HG02884 (cell line): ENCODE measurements at regions not wholly inside any gene's neighbourhood (a gene's known extent, or its start where the extent isn't known, plus 50 kb on each side); places are given as distances from the start of the nearest gene placed in this dataset.

Experiments used
- ATAC-seq: cut with Tn5 transposase; IDR thresholded peaks from one replicate; pipeline ENCODE4 v1.9.1; 2021; ENCODE audit warnings: mild to moderate bottlenecking, moderate library complexity; ENCODE audit not compliant: unreplicated experiment

DNA sequence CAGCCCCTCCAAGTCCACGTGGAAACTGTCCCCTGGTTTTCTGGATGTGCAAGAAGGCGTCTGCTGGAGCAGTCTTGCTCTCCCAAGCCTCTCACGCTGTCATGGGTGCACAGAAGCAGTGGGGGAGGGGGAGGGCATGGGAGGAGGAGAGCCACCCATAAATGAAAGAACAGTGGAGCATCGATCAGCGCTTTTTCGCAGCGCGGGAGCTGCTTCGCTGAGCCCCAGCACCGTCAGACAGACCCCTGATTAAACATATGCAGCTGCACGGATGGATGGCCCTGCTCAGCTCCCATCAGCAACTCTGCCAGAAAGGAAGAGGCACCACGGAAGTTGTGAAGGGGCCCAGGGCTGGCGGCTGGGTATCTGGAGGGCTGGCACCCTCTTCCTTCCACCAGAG lies 264.9 kb downstream of the UQCRFS1 start:
- no peak for ATAC-seq

DNA sequence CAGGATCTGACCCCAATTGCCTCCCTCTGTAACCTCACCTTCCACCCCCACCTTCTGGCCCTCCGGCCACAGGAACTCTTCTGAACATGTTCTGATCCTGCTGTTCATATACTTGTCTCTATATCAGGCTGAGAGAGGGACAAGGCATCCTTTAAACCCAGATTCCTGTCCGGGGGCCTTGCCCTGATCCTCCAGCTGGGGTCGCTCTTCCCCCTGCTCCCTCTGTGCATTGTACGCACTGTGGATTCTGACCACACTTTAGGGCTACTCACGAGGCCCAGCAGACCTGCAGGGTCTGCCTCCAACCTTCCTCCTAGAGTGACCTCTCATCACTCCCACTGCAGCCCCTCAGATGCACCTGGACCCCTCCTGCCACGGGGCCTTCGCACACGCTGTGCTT lies 269.3 kb downstream of the UQCRFS1 start:
- no peak for ATAC-seq

DNA sequence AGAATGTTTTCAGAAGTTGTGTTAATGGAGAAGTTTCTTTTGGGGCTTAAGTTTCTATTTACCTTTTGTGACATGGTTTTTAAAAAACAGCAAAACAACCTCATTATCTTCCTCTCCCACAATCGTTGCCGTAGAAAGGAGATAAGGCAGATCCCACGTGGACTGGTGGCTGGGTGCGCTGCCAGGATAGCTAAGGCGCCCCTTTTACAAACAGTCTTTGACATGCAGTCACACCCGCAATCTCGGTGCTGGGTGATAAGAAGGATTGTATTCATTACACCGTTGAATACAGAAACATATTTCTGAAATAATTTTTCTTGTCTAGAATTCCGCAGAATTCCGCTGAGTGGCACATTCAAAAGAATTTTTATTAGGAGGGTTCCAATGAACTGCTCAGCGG lies 271.1 kb downstream of the UQCRFS1 start:
- ATAC-seq: no peak

DNA sequence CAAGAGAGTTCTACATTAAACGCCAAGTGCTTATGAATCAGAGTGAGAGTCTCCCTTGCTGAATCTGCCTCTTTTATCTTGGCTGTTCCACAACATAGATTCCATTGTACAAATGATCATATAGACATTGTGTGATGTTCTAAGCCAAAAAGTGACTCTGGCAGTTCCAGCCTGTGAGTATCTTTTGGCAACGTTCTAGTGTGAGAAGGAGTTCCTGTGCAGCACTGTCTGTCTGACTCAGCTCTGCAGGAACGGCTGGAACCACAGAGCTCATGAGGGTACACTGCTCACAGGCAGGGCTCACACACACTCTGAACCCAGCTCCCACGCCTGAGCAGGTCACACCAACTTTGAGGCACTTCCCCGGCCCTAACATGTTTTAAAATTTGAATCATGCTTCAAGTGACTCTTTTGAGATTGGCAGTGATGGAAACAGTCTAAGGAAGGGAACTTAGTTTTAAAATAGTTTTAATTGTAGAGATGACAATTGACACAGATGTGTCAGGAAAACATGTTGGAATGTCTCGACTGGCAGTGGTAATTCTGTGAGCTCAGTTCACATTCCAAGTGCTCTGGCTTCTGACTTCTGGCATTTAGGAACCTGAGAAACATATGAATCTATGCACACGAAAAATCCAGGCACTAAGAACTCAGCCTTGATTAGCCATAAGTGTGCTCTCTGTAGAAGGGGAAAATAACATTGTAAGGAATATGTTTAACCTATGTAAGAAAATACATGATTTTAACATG lies 272.0 kb downstream of the UQCRFS1 start:
- ATAC-seq: no peak

DNA sequence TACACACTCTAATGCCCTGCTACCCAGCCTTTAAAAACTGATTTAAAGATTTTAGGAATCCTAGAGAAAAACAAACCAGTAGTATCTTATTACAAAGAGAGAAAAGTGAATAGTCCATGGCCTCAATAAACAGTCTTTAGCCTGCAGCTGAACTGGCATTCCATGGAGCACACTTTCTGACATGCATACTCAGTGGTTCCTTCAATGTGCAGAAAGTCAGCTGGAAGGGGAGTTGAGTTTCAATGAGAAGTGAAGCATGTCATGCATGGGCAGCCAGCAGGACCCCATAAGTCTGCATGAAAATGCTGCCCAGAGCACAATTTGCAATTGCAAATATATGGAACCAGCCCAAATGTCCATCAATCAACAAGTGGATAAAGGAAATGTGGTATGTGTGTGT lies 273.7 kb downstream of the UQCRFS1 start:
- no peak for ATAC-seq

DNA sequence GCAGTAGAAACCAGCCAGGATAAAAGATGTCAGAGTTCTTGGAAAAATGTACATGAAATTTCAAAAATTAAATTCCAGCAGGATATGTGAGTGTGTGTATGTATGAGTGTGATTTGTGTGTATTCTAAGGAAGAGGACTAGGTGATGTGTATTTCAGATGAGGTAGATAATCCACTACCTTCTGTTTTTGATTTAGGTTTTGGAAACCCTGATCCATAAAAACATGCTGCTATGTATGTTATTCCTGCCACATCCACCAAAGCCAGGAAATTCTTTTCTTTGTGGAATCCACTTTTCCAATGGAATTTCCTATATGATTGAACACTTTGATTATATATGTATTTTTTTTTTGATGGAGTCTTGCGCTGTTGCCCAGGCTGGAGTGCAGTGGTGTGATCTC lies 276.9 kb downstream of the UQCRFS1 start:
- ATAC-seq: no peak

GRCh38 chr19:28934631-28935030 lies 278.3 kb downstream of the UQCRFS1 start:
- no peak for ATAC-seq

GRCh38 chr19:28933039-28933438 lies 279.9 kb downstream of the UQCRFS1 start:
- no peak for ATAC-seq

DNA sequence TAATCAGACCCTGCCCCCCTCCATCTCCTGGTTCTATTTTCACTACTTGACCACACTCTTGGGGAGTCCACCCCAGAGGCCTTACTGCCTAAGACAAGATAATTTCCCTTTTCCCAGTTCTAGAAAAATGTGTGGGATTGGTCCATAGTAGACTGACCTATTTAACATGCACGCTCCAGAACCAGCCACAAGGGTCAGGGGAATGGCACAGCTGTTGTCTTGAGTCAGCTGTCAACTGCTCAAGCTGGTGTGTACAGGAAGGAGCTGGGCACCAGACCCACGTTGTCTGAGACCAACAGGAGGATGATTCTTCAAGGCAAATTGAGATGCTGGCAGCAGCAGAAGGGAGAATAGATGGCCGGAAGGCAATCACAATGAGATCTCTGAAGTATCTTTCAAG lies 280.5 kb downstream of the UQCRFS1 start:
- ATAC-seq: no peak

- ATAC-seq: no peak
These were observed 283.9 kb downstream of the UQCRFS1 start for GRCh38 chr19:28929006-28929405.

DNA sequence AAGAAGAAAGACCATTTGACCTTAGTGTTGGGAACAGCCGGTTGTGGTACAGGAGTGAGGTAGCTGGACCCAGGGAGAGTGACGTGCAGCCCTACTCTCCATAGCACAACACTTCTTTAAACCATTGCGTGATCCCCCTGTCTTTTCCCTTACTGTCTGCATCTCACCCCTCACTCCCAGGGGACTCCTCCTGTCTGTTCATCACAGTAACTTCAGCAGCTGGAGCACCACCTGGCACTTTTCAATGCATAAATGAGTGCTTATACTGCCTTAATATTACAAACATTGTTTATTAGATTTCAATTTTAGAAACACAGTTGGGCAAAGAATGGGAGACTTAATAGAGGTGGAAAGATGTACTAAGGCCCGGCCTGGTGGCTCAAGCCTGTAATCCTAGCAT lies 285.5 kb downstream of the UQCRFS1 start:
- no peak for ATAC-seq

DNA sequence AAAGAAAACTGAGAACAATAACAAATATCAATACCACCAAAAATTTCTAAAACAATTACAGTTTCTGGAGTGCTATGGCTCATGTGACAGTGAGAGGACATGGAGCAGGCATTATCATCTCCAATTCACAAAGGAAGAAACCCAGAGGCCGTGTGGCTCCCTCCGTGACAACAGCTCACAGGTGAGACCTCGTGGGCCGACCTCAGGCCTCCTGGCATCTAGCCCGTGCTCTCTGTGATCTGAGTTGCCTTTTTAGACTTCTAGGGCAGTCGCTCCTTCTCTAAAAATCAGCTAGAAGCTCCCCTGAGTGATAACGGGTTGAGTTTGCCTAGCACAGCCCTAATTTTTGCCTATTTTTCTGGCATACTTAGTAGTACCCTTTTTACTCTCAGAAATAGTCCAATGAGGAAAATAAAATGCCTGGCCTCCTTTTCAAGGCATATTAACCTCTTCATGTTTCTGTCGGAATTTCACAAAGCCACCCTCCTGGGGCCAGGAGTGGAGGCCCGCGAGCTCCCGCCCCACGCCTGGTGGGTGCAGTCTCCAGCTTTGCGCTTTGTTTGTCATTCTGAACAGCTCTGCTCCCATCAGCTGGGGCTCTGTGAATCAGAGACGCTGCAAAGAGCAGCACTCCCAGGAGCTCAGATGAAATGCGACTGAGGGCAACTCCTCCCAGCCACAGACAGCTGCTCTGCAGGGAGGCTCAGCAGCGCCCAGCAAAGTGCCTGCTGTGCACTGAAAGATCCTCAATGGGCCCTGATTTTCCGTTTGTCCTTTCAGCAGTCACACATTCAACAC lies 292.5 kb downstream of the UQCRFS1 start:
- no peak for ATAC-seq

DNA sequence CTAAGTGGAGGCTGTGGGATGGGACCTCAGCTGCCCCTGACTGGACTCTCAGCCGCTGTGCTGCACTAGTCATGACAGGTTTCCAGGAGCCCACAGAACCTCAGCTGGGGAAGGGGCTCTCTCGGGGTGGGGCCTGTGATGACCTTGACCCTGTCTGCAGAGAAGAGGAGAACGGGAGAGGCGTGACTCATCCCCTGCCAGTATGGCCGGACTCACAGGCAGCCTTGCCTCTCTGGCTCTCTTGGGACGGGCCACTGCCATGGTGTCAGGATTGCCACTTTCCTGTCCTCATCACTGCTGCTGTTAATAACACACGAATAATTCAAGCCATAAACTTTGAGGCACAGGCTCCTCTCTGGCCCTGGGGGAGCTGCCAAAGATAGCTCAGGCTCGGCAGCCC lies 295.3 kb downstream of the UQCRFS1 start:
- no peak for ATAC-seq

DNA sequence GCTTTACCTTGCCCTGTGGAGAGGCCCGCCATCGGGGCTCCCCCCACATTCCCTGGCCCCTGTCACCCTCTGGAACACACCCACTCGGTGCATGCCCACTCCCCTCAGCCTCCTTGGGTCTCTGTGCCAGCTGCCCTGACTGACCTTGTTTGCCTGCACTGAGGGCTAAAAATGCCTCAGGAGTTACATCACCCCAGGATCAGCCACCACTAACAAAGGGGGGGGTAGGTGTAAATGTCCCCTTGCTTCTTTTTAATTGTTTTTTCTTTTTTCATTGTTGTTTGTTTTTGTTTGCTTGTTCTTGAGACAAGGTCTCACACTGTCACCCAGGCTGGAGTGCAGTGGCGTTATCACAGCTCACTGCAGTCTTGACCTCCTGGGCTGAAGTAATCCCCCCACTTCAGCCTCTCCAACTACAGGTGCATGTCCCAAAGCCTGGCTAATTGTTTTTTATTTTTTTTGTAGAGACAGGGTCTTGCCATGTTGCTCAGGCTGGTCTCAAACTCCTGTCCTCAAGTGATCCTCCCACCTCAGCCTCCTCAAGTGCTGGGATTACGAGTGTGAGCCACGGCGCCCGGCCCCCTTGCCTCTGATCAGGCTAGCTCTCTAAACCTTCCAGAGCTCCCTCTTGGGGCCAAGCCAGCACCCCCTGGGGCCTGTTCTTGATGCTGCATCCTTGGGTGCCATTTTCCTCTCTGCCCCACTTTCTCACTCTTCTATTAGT lies 297.1 kb downstream of the UQCRFS1 start:
- no peak for ATAC-seq

- no peak for ATAC-seq
These were observed 297.7 kb downstream of the UQCRFS1 start for GRCh38 chr19:28915202-28915601.

- ATAC-seq: no peak
These were observed 298.8 kb downstream of the UQCRFS1 start for GRCh38 chr19:28914173-28914572.

DNA sequence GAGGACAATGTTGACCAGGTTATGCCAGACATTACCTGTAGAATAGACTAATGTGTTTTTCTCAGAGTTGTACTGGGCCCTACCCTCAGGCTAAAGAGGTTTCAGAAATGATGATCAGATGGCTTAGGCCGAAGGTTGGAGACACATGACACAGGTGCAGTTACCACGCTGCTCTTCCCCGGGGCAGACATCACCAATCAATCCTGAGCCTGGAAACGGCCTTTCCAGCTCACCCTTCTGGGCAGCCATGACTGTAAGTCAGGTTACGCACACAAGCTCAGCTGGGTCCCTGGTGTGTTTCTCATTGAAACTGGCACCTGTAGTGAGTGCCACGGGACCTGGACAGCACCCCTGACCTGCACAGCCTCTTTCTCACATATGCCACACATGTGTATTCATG lies 299.3 kb downstream of the UQCRFS1 start:
- no peak for ATAC-seq

- no peak for ATAC-seq
These were observed 304.0 kb downstream of the UQCRFS1 start for GRCh38 chr19:28908941-28909340.

DNA sequence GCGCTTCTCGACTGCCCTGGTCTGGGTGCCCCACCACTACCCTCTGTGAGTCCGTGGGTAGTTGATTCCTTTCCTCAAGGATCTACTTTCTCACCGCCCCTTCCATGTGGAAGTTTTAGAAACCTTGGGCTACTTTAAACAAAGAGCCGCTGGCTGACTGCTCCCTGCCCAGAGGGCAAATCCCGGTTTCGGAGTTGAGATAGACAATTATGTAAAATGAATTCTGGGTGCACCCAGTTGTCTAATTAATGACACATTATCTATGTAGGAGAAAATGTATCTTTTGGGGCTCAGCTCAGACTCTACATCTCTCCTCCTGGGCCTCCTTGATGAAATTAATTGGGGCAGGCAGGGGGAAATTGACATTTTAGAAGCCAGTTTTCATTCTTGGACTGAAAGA lies 305.4 kb downstream of the UQCRFS1 start:
- ATAC-seq: no peak

GRCh38 chr19:28905996-28906395 lies 307.0 kb downstream of the UQCRFS1 start:
- ATAC-seq: no peak

GRCh38 chr19:28899703-28900102 lies 313.2 kb downstream of the UQCRFS1 start:
- ATAC-seq: no peak

GRCh38 chr19:28898249-28898648 lies 314.7 kb downstream of the UQCRFS1 start:
- no peak for ATAC-seq
